NCI-H146 treated with DMSO at 0.1 percent for 48 hours (cell line): ENCODE measurements at regions not wholly inside any gene's neighbourhood (a gene's known extent, or its start where the extent isn't known, plus 50 kb on each side); places are given as distances from the start of the nearest gene placed in this dataset.

Source experiments
- DNase-seq: peaks from one replicate; lab custom pipeline; 2025; ENCODE audit not compliant: unreplicated experiment; lab: John Stamatoyannopoulos, UW

- no peak for DNase-seq
Observed at GRCh38 chr3:59593380-59593779, 543.6 kb upstream of the CFAP20DC start.

GRCh38 chr3:59580996-59581395, 531.2 kb upstream of the CFAP20DC start:
- no peak for DNase-seq

GRCh38 chr3:59580499-59580898, 530.7 kb upstream of the CFAP20DC start:
- no peak for DNase-seq

GRCh38 chr3:59578129-59578528, 528.3 kb upstream of the CFAP20DC start:
- DNase-seq: no peak

- no peak for DNase-seq
Observed at GRCh38 chr3:59576606-59577005, 526.8 kb upstream of the CFAP20DC start.

- DNase-seq: peak; percentile 81
Observed at GRCh38 chr3:59575113-59576001, 525.5 kb upstream of the CFAP20DC start.

- no peak for DNase-seq
Observed at GRCh38 chr3:59573911-59574310, 524.1 kb upstream of the CFAP20DC start.

GRCh38 chr3:59572106-59572505, 522.3 kb upstream of the CFAP20DC start:
- no peak for DNase-seq

GRCh38 chr3:59570806-59571205, 521.0 kb upstream of the CFAP20DC start:
- no peak for DNase-seq

GRCh38 chr3:59567661-59568060, 517.8 kb upstream of the CFAP20DC start:
- no peak for DNase-seq

- DNase-seq: no peak
Observed at GRCh38 chr3:59566481-59566975, 516.7 kb upstream of the CFAP20DC start.

GRCh38 chr3:59565125-59565524, 515.3 kb upstream of the CFAP20DC start:
- peak; percentile 65 for DNase-seq

- DNase-seq: no peak
Observed at GRCh38 chr3:59563966-59564365, 514.1 kb upstream of the CFAP20DC start.

- DNase-seq: no peak
Observed at GRCh38 chr3:59563072-59563605, 513.3 kb upstream of the CFAP20DC start.

- no peak for DNase-seq
Observed at GRCh38 chr3:59559721-59560435, 510.1 kb upstream of the CFAP20DC start.

GRCh38 chr3:59558906-59559720, 509.3 kb upstream of the CFAP20DC start:
- DNase-seq: peak; percentile 83

GRCh38 chr3:59555593-59556315, 505.9 kb upstream of the CFAP20DC start:
- DNase-seq: no peak

GRCh38 chr3:59553076-59553475, 503.3 kb upstream of the CFAP20DC start:
- DNase-seq: no peak

- DNase-seq: no peak
Observed at GRCh38 chr3:59551834-59552233, 502.0 kb upstream of the CFAP20DC start.

- no peak for DNase-seq
Observed at GRCh38 chr3:59549962-59550361, 500.1 kb upstream of the CFAP20DC start.
